ENCODE measurements at regions not wholly inside any gene's neighbourhood (a gene's known extent, or its start where the extent isn't known, plus 50 kb on each side); places are given as distances from the start of the nearest gene placed in this dataset.

GRCh38 chr13:40161931-40162330, 504.5 kb downstream of the FOXO1 start:
- no peak for DNase-seq (ENCODE audit: low read depth in 2 of 3, low spot score in 2 of 3)

DNA sequence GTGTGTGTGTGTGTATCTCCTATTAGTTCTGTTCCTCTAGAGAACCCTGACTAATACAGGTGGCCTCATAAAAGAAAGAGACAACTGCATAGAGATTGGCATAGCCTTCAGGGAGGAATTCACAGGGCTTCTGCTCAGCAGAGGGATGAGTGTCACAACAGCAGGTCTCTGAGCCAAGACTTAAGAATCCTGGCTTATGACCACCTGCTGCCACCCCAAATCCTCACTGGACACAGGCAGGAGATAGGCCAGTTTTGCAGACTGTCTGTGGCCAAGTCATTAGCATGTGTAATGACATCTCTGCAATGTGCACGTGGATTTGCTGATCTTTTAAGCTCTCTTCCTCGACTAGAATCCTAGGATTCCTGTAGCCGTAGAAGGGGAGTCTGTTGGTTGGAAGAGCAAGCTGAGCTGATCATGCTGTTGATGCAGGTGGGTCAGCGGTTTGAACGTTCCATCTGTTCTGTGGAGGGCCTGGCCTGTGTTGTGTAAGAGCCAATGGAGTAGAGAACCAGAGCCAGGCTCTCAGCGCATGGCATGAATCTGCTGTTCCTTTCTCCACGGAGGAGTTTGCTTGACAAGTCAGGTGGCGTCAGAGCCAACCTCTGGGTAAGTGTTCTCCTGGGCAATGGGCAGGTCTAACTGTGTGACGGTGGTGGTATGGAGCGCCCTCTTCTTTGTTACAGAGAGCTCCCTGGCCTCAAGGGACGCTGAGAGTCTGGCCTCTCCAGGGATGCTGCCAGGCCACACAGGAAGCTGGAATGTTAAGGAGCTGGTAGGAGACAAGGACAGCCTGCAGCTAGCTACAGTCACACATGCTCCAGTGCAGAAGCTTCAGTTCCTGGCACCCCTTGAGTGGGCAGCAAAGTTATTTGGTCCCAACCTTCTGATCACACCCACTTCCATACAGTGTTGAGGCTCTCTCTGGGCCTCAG, 503.1 kb downstream of the FOXO1 start:
- no peak for DNase-seq (ENCODE audit: low read depth in 2 of 3, low spot score in 2 of 3)

DNA sequence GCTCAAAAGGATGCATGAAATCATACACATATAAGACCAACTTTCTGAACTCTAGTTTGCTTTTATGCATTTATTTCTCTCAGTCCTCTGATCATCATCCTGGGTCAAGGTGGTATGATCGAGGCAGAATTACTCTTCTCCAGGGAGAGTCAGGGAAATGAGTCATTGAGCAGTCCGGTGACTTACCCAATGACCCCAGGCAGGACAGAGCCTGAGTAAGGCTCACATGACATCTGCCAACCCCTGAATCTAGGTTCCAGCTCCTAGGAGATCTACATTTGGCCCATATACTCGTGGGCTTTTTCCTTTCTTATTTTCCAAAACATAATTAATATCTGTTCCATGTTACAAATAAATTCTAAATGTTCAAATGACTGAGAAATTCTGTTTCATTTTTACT, 502.3 kb downstream of the FOXO1 start:
- no peak for DNase-seq (ENCODE audit: low read depth in 2 of 3, low spot score in 2 of 3)

DNA sequence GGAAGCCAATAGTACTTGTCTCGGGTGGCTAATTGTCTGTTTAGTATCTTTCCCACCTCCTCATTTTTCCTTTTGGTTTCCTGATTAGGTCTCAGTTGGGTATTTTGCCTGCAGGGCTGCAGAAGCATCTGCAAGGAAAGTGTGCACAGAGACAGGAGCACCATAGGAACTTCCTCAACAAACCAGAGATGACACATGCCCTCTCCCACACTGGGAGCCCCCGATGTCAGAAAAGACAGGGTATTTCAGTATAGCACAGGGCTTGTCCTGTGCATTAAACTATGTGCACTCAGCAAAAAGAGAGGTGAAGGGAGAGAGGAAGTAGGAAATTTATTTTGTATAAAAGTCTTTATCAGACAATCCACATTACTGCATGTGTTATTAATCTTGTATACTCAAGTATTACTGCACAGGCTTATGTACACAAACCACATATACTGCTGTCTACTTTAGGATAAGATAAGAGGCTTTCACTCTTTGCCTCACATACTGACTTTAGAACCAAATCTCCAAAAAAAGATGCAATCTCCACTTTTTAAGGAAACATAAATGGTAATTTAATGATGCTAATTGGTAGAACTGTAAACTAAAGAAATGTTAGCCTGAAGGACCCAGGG, 501.0 kb downstream of the FOXO1 start:
- DNase-seq (ENCODE audit: low read depth in 2 of 3, low spot score in 2 of 3), result no peak

GRCh38 chr13:40167327-40167726, 499.1 kb downstream of the FOXO1 start:
- DNase-seq (ENCODE audit: low read depth in 2 of 3, low spot score in 2 of 3), result no peak

DNA sequence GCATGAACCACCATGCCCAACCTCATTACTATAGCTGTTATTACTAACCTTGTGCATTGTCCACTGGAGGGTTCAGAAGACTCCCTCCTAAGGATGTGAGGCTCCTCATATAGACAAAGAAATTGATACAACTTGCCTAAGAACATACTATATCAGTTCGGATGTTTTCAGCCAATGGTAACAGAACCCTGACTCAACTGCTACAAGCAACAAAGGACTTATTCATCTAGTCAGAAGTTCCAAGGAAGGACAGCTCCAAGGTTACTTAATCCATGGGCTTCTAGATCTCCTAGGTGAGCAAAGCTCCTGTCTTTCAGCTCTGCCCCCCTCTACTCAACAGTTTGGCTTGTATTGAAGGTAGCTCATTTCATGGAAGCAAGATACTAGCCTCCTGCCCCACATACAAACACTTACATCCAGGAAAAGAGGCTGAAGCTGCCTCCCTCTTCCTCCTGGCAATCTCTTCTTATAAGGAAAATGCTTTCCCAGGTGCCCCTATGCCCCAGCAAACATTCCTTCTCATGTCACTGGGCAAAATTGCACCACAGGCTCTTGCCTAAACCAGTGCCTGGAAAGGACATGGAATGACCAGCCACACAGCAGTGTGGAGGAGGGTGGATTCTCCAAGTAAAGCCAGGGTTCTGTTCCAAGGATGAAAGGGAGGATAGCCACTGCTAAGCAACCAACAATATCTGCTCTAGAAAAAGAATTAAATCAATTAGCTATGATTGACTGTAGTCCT, 497.8 kb downstream of the FOXO1 start:
- DNase-seq (ENCODE audit: low read depth in 2 of 3, low spot score in 2 of 3), result no peak

DNA sequence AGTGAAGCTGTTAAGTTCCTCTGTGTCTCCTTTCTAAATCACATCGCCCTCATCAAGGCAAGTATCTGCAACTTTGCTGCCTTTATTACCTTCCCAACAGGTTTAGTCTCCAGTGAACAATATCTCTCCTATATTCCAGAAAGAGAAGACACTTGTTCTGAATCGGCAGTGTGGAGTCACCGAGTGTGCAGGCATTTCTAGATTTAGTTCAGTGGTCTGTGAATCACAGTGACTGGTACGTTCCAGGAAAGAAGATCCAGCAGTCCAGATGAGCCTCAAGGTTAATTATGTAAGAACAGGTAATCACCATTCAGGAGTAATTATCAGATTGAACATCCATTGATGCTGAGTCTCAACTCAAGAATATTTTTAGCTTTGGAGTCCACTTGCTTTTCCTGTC, 497.0 kb downstream of the FOXO1 start:
- DNase-seq (ENCODE audit: low read depth in 2 of 3, low spot score in 2 of 3), result no peak

- no peak for DNase-seq (ENCODE audit: low read depth in 2 of 3, low spot score in 2 of 3)
Measured at GRCh38 chr13:40170091-40170490, 496.4 kb downstream of the FOXO1 start.

GRCh38 chr13:40170982-40171381, 495.5 kb downstream of the FOXO1 start:
- no peak for DNase-seq (ENCODE audit: low read depth in 2 of 3, low spot score in 2 of 3)

- no peak for DNase-seq (ENCODE audit: low read depth in 2 of 3, low spot score in 2 of 3)
Measured at GRCh38 chr13:40171566-40171965, 494.9 kb downstream of the FOXO1 start.

- DNase-seq (ENCODE audit: low read depth in 2 of 3, low spot score in 2 of 3), result no peak
Measured at GRCh38 chr13:40172149-40172591, 494.3 kb downstream of the FOXO1 start.

- no peak for DNase-seq (ENCODE audit: low read depth in 2 of 3, low spot score in 2 of 3)
Measured at GRCh38 chr13:40172878-40173277, 493.6 kb downstream of the FOXO1 start.

- no peak for DNase-seq (ENCODE audit: low read depth in 2 of 3, low spot score in 2 of 3)
Measured at GRCh38 chr13:40175639-40176038, 490.8 kb downstream of the FOXO1 start.

- DNase-seq (ENCODE audit: low read depth in 2 of 3, low spot score in 2 of 3), result no peak
Measured at GRCh38 chr13:40176242-40176641, 490.2 kb downstream of the FOXO1 start.

GRCh38 chr13:40178130-40178529, 488.3 kb downstream of the FOXO1 start:
- no peak for DNase-seq (ENCODE audit: low read depth in 2 of 3, low spot score in 2 of 3)

DNA sequence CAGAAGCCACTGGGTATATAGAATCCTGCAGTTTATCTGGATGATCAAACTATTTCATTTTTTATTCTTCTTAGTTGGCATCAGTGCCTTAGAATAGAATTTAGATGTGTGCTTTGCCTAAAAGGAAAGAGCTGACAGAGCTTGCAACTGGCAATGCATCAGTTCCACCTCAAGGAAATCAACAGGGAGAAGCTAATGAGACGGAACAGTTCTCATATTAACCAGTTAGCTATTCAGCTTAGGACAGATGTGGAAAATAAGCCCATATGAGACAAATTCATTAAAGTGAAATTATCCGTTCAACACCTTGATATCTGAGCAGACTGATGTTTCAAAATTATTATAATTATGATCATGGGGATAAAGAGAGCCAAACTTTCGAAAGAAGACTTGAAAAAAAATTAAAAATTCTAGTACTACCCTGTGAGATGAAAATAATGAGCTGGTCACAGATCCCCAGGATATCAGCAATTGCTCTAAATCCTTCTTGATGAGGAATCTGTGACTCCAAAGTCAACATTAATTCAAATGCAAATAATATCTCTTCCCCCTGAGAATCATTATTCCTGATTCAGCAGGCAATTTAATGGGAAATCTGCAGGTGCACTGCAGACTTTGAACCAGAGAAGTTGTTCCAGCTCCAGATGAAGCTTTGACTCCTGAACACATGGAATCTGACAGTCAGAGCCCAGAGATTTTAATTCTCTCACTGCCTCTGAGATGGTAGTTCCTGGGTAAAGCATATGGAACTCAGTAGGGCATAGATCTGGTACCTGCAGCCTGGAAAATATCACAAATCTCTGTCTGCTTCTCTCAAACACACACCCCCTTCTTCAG, 486.8 kb downstream of the FOXO1 start:
- no peak for DNase-seq (ENCODE audit: low read depth in 2 of 3, low spot score in 2 of 3)

DNA sequence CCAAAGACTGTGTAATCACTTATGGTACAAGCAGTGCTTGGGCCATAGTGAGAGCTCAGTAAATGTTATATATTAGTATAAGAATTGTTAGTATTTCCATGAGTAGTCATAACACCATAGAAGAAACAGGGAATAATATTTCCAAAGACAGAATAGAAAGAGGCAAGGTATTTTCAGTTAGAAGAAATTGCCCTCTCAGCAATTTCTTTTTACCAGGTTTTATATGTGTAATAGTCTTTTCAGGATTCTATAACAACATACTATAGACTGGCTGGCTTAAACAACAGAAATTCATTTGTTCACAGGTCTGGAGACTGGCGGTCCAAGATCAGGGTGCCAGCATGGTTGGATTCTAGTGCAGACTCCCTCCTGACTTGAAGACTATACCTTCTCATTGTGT, 485.7 kb downstream of the FOXO1 start:
- no peak for DNase-seq (ENCODE audit: low read depth in 2 of 3, low spot score in 2 of 3)

DNA sequence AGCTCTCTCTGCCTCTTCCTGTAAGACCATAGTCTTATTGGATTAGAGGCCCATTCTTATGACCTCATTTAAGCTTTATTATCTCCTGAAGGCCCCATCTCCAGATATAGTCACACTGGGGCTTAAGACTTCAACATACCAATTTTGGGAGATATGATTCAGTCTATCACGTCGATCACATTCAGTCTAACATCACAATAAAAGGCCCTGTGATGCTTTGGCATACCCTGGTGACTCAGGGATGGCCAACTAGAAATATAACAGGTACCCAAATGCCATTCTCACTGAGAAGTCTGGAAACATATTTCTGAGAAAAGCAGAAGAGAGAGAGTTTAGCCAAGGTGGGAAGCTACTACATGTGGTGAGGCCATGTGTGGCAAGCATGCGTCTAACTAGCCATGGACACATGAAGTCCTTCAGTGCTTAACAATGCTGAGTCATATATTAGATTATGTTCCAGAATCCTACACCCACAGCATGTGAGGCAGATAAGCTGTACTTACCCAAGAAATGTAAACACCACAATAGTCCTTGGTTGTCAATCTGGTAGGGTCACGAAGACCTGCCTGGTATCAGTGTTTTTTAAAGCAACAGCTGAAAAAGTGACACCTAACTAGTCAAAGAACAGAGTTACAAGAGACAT, 485.1 kb downstream of the FOXO1 start:
- no peak for DNase-seq (ENCODE audit: low read depth in 2 of 3, low spot score in 2 of 3)

DNA sequence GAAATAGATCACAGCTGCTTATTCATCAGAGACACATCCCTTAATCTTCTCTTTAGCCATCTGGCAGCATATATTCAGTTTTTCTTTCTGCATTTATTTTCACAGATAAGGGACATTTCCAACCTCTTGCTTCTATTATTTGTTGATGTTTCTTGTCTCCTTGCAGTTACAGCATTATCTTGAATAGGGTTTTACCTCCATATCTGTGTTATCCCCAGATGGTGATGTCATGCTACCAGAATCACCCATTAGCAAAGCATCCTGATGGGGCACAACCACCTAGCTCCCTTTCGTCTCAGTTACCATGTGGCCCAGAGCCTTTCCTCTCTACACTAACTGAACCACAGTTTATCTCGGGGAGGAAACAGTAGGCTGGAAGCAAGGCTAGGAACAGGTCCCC, 483.9 kb downstream of the FOXO1 start:
- no peak for DNase-seq (ENCODE audit: low read depth in 2 of 3, low spot score in 2 of 3)

- no peak for DNase-seq (ENCODE audit: low read depth in 2 of 3, low spot score in 2 of 3)
Measured at GRCh38 chr13:40185414-40185813, 481.0 kb downstream of the FOXO1 start.
